BLaER1 treated with 17β-estradiol and CSF1 and Interleukin-3, amounts not matched to agents 10 nM and 100 nM (cell line): ENCODE measurements at regions not wholly inside any gene's neighbourhood (a gene's known extent, or its start where the extent isn't known, plus 50 kb on each side); places are given as distances from the start of the nearest gene placed in this dataset.

ENCODE experiments used
- H3K27ac ChIP-seq, 11 experiments: shearing (Covaris generic); formaldehyde crosslinking; 2 replicates each; pipeline ENCODE4 v1.8.1; 2022
- H3K27me3 ChIP-seq, 11 experiments: shearing (Covaris generic); formaldehyde crosslinking; 2 replicates each; pipeline ENCODE4 v1.8.1; 2022
- H3K36me3 ChIP-seq, 11 experiments: shearing (Covaris generic); formaldehyde crosslinking; 2 replicates each; pipeline ENCODE4 v1.8.1; 2022
- H3K4me1 ChIP-seq, 10 experiments: shearing (Covaris generic); formaldehyde crosslinking; 2 replicates each; pipeline ENCODE4 v1.8.1; 2022
- H3K4me2 ChIP-seq, 11 experiments: shearing (Covaris generic); formaldehyde crosslinking; 2 replicates each; pipeline ENCODE4 v1.8.1; 2022
- H3K4me3 ChIP-seq, 10 experiments: shearing (Covaris generic); formaldehyde crosslinking; 2 replicates each; pipeline ENCODE4 v1.8.1; 2022
- H3K9ac ChIP-seq, 11 experiments: shearing (Covaris generic); formaldehyde crosslinking; 2 replicates each; pipeline ENCODE4 v1.8.1; 2022
- H3K9me3 ChIP-seq, 11 experiments: shearing (Covaris generic); formaldehyde crosslinking; replicated peaks in 1 of 11; 2 replicates each; pipeline ENCODE4 v1.8.1; 2022
- H4K20me1 ChIP-seq, 11 experiments: shearing (Covaris generic); formaldehyde crosslinking; 2 replicates each; pipeline ENCODE4 v1.8.1; 2022
- Cebpa-rat ChIP-seq, 11 experiments: shearing (Covaris generic); IDR thresholded peaks; 2 replicates each; pipeline ENCODE4 v1.8.1; 2022

DNA sequence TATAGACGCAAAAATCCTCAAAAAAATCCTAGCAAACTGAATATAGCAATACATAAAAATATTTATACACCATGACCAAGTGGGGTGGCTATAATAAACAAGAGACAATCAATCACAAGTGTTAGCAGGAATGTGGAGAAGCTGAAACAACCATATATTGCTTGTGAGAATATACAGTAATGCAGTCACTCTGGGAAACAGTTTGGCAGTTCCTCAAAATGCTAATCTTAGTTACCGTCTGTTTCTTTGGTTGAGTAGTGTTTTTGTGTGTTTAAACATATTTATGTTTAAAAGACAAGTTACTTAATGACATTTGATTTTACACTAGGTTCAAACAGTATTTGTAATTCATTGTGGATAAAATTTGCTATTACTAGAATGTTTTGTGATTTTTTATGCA is 792.0 kb downstream of the LTN1 start:
- no peak for TF ChIP-seq Cebpa-rat (IDR thresholded peaks at IDR 0.05)
- H3K9me3 ChIP-seq = peaks cover 0 to 10% (median 0%) of the 10 kb centered on the region in 11 experiments; a peak in 2 of 22 replicates
- H3K4me3 ChIP-seq = no peak overlapping the region
- H3K36me3 ChIP-seq = no peaks in the 10 kb centered on the region
- no peak overlapping the region for H3K4me2 ChIP-seq
- no peaks in the 10 kb centered on the region for H4K20me1 ChIP-seq
- H3K27ac ChIP-seq = no peak overlapping the region
- H3K9ac ChIP-seq = no peak overlapping the region
- no peaks in the 10 kb centered on the region for H3K27me3 ChIP-seq
- no peaks in the 10 kb centered on the region for H3K4me1 ChIP-seq

DNA sequence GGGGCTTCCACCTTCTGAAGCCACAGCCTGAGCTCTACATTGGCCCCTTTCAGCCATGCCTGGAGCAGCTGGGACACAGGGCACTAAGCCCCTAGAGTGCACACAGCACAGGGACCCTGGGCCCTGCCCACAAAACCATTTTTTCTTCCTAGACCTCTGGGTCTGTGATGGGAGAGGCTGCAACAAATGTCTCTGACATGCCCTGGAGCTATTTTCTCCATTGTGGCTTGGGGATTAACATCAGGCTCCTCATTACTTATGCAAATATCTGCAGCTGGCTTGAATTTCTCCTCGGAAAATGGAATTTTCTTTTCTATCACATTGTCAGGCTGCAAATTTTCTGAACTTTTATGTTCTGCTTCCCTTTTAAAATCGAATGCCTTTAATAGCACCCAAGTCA is 795.7 kb downstream of the LTN1 start:
- Histone ChIP-seq H3K9me3 (peaks cover 0 to 17% (median 7%) of the 10 kb centered on the region in 11 experiments; a peak in 9 of 22 replicates), H3K9ac (no peak overlapping the region), H3K4me3 (no peak overlapping the region), H4K20me1 (no peaks in the 10 kb centered on the region), H3K27me3 (no peaks in the 10 kb centered on the region), H3K36me3 (no peaks in the 10 kb centered on the region), H3K4me2 (no peak overlapping the region), H3K27ac (no peak overlapping the region), H3K4me1 (no peaks in the 10 kb centered on the region)
- TF ChIP-seq Cebpa-rat (IDR thresholded peaks at IDR 0.05) = no peak

DNA sequence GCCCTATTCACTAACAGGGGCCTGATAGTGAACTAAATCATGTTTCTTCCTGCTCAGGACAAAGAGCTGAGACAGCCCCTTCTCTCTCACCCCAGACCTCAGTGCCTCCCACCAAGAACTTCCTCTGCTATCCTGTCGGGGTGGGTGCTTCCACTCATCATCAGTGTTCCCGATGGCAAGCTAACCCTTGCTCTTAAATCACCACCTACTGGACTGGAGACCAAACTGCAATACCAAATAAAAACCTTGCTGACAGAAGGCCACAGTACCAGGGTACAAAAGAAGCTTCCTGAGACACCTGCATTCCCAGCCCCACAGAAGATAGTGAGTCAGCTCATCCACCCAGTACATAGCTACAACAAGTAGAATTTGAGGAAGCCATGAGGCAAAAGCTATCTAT is 799.5 kb downstream of the LTN1 start:
- no peak for TF ChIP-seq Cebpa-rat (IDR thresholded peaks at IDR 0.05)

DNA sequence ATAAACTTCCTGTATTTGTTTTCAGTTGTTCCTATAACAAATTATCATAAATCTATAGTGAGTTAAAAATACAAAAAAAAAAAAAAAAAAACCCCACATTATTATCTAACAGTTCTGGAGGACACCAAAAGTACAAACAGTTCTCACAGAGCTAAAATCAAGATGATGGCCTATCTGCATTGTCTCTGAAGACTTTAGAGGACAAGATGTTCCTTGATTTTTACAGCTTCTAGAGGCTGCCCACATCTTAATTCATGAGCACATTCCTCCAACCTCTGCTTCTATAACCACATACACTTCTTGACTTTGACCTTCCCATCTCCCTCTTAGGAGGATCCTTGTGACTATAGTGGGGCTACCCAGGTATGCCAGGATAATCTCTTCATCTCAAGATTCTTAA is 806.1 kb downstream of the LTN1 start:
- Histone ChIP-seq H3K4me2 (no peak overlapping the region), H3K9ac (no peak overlapping the region), H3K27ac (no peak overlapping the region), H3K27me3 (no peaks in the 10 kb centered on the region), H4K20me1 (no peaks in the 10 kb centered on the region), H3K9me3 (peaks cover 16 to 18% (median 17%) of the 10 kb centered on the region in 11 experiments), H3K4me1 (no peaks in the 10 kb centered on the region), H3K36me3 (no peaks in the 10 kb centered on the region), H3K4me3 (no peak overlapping the region)
- TF ChIP-seq Cebpa-rat (IDR thresholded peaks at IDR 0.05) = no peak

More for the DNA sequence above, 799.5 kb downstream of the LTN1 start:
- H3K36me3 ChIP-seq = no peaks in the 10 kb centered on the region
- no peaks in the 10 kb centered on the region for H4K20me1 ChIP-seq
- peaks cover 0 to 17% (median 7%) of the 10 kb centered on the region in 11 experiments; a peak in 9 of 22 replicates for H3K9me3 ChIP-seq
- H3K27ac ChIP-seq = no peak overlapping the region
- H3K4me1 ChIP-seq = no peaks in the 10 kb centered on the region
- no peak overlapping the region for H3K4me2 ChIP-seq
- no peaks in the 10 kb centered on the region for H3K27me3 ChIP-seq
- no peak overlapping the region for H3K4me3 ChIP-seq
- H3K9ac ChIP-seq = no peak overlapping the region

DNA sequence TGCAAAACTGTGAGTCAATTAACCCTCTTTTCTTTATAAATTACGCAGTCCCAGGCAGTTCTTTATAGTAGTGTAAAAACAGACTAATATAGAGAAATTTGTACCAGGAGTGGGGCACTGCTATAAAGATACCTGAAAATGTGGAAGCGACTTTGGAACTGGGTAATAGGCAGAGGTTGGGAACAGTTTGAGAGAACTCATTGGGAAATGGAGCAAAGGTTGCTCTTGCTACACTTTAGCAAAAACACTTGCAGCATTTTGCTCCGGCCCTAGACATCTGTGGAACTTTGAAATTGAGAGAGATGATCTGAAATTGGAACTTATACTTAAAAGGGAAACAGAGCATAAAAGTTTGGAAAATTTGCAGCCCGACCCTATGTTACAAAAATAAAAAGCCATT is 810.9 kb downstream of the LTN1 start:
- TF ChIP-seq Cebpa-rat (IDR thresholded peaks at IDR 0.05) = no peak
- no peaks in the 10 kb centered on the region for H3K27me3 ChIP-seq
- H3K36me3 ChIP-seq = no peaks in the 10 kb centered on the region
- H4K20me1 ChIP-seq = no peaks in the 10 kb centered on the region
- H3K4me1 ChIP-seq = no peaks in the 10 kb centered on the region
- no peak overlapping the region for H3K9ac ChIP-seq
- no peak overlapping the region for H3K4me2 ChIP-seq
- peaks cover 19 to 22% (median 20%) of the 10 kb centered on the region in 11 experiments for H3K9me3 ChIP-seq
- no peak overlapping the region for H3K4me3 ChIP-seq
- H3K27ac ChIP-seq = no peak overlapping the region

DNA sequence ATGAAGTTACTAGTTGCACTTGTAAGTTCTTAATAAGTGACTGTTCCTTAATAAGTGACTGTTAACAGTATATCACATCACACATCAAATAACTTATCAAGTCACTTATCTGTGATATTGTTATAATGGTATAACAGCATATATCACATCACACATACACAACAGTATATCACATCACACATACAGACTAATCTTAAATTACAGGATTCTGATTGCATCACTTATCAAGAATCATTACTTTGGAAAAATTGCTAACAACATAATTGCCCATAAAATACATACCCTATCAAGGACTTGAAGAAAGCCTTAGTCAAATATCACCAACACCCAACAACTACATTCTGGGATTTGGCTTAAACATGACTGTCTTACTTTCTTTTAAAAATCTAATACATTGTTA is 813.5 kb downstream of the LTN1 start:
- H3K4me1 ChIP-seq = no peaks in the 10 kb centered on the region
- H4K20me1 ChIP-seq = no peaks in the 10 kb centered on the region
- no peak overlapping the region for H3K27ac ChIP-seq
- no peaks in the 10 kb centered on the region for H3K27me3 ChIP-seq
- no peak overlapping the region for H3K4me2 ChIP-seq
- TF ChIP-seq Cebpa-rat (IDR thresholded peaks at IDR 0.05) = no peak
- no peak overlapping the region for H3K4me3 ChIP-seq
- H3K9me3 ChIP-seq = peaks cover 19 to 22% (median 20%) of the 10 kb centered on the region in 11 experiments
- no peak overlapping the region for H3K9ac ChIP-seq
- no peaks in the 10 kb centered on the region for H3K36me3 ChIP-seq

DNA sequence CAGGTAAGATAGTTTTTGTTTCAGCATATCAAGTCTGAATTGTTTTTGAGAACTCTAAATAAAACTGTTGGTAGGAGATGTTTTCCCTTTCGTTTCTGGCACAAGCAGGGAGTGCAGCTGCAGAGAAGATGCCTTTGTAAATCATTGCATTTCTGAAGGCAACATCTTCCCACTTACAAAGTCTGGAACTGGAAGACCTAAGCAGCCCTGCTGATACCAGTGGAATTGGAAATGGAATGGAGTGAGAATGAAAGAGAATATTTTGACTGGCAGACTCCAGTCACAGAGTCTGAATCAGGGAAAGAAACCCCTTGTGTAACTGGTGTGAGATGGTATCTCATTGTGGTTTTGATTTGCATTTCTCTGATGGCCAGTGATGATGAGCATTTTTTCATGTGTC is 815.6 kb downstream of the LTN1 start:
- Histone ChIP-seq H3K4me1 (no peaks in the 10 kb centered on the region), H3K27ac (no peak overlapping the region), H3K4me3 (no peak overlapping the region), H4K20me1 (no peaks in the 10 kb centered on the region), H3K4me2 (no peak overlapping the region), H3K27me3 (no peaks in the 10 kb centered on the region), H3K9ac (no peak overlapping the region), H3K36me3 (no peaks in the 10 kb centered on the region), H3K9me3 (peaks cover 7 to 10% (median 9%) of the 10 kb centered on the region in 11 experiments)
- no peak for TF ChIP-seq Cebpa-rat (IDR thresholded peaks at IDR 0.05)

DNA sequence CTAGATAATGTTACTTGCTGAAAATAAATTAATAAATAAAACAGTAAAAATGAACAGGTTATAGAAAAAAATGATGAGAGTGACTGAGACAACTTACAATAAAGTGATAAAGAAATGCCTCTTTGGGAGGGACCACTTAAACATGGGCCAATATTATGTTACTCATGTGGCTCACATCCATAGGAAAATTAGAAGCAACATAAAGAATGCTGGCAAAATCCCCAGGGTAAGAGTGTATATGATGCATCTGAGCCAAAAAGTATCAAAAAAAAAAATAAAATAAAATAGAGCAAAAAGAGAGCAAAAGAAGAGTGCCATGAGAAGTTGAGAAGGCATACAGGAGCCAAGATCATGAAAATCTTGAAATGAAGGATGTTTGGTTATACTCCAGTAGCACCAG is 818.0 kb downstream of the LTN1 start:
- no peaks in the 10 kb centered on the region for H3K36me3 ChIP-seq
- H3K27ac ChIP-seq = no peak overlapping the region
- H3K4me2 ChIP-seq = no peak overlapping the region
- no peaks in the 10 kb centered on the region; a peak in 1 of 22 replicates for H3K9me3 ChIP-seq
- H3K4me1 ChIP-seq = no peaks in the 10 kb centered on the region
- H3K4me3 ChIP-seq = no peak overlapping the region
- TF ChIP-seq Cebpa-rat (IDR thresholded peaks at IDR 0.05) = no peak
- no peak overlapping the region for H3K9ac ChIP-seq
- H3K27me3 ChIP-seq = no peaks in the 10 kb centered on the region
- no peaks in the 10 kb centered on the region for H4K20me1 ChIP-seq

DNA sequence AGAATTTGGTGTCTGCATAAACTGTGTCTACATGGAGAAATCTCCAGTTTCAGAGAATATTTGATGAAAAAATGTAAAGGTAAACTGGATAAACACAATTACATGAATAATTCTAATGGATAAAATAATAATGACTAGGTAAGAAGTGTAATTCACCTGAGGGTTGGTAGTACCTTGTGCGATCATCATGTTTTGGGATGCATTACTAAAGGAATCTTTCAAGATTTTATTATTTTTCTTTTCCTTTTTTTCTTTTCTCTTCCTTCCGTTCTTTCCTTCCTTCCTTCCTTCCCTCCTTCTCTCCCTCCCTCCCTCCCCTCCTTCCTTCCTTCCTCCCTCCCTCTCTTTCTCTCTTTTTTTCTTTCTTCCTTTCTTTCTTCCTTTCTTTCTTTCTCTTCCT is 818.7 kb downstream of the LTN1 start:
- no peak overlapping the region for H3K9ac ChIP-seq
- no peaks in the 10 kb centered on the region; a peak in 1 of 22 replicates for H3K9me3 ChIP-seq
- no peaks in the 10 kb centered on the region for H4K20me1 ChIP-seq
- no peaks in the 10 kb centered on the region for H3K4me1 ChIP-seq
- no peak for TF ChIP-seq Cebpa-rat (IDR thresholded peaks at IDR 0.05)
- H3K27ac ChIP-seq = no peak overlapping the region
- H3K36me3 ChIP-seq = no peaks in the 10 kb centered on the region
- no peaks in the 10 kb centered on the region for H3K27me3 ChIP-seq
- H3K4me3 ChIP-seq = no peak overlapping the region
- no peak overlapping the region for H3K4me2 ChIP-seq

DNA sequence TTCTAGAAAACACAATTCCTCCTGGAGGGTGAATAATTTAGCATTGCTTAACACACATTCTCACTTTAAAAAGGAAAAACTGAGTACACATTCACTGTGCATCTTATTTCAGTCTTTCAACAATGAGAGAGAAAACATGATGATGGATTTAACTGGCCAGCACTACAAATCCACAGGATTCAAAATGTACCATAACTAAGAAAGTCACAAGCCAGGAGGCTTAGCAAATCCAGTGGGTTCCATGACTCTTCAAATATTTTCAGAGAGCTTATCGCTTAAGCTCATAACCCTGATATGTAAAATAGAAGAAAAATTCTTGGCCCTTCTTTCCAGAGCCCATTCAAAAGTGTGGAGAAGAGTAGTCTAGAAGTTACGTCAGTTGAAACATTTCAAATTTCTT is 820.3 kb downstream of the LTN1 start:
- Histone ChIP-seq H3K4me3 (no peak overlapping the region), H3K4me2 (no peak overlapping the region), H3K4me1 (no peaks in the 10 kb centered on the region), H4K20me1 (no peaks in the 10 kb centered on the region), H3K9me3 (no peaks in the 10 kb centered on the region; a peak in 1 of 22 replicates), H3K36me3 (no peaks in the 10 kb centered on the region), H3K27ac (no peak overlapping the region), H3K9ac (no peak overlapping the region), H3K27me3 (no peaks in the 10 kb centered on the region)
- TF ChIP-seq Cebpa-rat (IDR thresholded peaks at IDR 0.05) = no peak
